ENCODE measurements at regions not wholly inside any gene's neighbourhood (a gene's known extent, or its start where the extent isn't known, plus 50 kb on each side); places are given as distances from the start of the nearest gene placed in this dataset.

DNA sequence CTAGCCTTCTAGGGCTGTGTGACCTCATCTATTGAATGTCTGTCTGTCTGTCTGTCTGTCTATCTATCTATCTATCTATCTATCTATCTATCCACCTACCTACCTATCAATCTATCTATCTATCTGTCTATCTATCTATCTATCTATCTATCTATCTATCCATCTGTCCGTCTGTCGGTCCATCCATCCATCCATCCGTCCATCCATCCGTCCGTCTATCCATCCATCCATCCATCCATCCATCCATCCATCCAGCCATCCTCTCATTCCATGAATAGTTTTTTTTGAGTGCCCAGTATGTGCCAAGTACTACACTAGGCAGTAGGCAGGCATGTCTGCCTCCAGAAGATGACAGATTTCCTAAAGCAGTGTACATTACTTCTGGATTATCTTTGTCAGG lies 122.5 kb downstream of the FOXB1 start:
- 89 to 96% methylated on average over 5 of the region's 5 CpGs for WGBS, 2 donors
- no peaks in the 10 kb centered on the region for H3K27me3 ChIP-seq (ENCODE audit: control insufficient read depth in 3 of 3, insufficient read depth in 3 of 3, low read length in 2 of 3)
- TF ChIP-seq, protein P1, sequence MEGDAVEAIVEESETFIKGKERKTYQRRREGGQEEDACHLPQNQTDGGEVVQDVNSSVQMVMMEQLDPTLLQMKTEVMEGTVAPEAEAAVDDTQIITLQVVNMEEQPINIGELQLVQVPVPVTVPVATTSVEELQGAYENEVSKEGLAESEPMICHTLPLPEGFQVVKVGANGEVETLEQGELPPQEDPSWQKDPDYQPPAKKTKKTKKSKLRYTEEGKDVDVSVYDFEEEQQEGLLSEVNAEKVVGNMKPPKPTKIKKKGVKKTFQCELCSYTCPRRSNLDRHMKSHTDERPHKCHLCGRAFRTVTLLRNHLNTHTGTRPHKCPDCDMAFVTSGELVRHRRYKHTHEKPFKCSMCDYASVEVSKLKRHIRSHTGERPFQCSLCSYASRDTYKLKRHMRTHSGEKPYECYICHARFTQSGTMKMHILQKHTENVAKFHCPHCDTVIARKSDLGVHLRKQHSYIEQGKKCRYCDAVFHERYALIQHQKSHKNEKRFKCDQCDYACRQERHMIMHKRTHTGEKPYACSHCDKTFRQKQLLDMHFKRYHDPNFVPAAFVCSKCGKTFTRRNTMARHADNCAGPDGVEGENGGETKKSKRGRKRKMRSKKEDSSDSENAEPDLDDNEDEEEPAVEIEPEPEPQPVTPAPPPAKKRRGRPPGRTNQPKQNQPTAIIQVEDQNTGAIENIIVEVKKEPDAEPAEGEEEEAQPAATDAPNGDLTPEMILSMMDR (IDR thresholded peaks at IDR 0.05; ENCODE audit: control extremely low read depth, extremely low read depth) = no peak

DNA sequence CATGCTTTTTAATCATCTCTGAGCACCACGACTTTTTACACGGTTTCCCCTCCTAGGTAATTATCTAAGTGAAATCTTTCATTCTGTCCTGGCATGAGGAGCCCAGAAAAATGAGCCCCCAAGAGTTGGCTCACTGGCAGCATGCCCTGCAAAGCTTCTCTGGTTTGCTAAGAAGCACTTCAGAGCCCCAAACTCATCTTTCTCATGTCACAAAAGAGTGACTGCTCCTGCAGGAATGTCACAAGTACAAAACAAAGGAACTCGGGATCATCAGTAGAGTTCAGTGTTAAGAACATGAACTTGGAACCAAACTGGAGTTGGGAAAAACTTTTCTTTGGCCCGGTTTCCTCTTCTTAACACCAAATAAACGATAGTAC lies 123.9 kb downstream of the FOXB1 start:
- Histone ChIP-seq H3K27me3 (ENCODE audit: control insufficient read depth in 3 of 3, insufficient read depth in 3 of 3, low read length in 2 of 3) (no peaks in the 10 kb centered on the region), H3K9me3 (ENCODE audit: control insufficient read depth in 4 of 4, insufficient read depth in 3 of 4, low read length in 3 of 4) (no peaks in the 10 kb centered on the region), H3K27ac (ENCODE audit: low read depth in 1 of 2, low read length in 1 of 2) (peak overlapping the region in 1 of 2 donors; percentile 69), H3K9ac (ENCODE audit: insufficient read depth in 1 of 2, low read length in 2 of 2) (peak overlapping the region; percentile 70 to 98), H3K36me3 (ENCODE audit: control insufficient read depth in 4 of 4, insufficient read depth in 4 of 4, low read length in 4 of 4) (no peaks in the 10 kb centered on the region), H3K4me3 (peak overlapping the region; percentile 3), H3K4me1 (ENCODE audit: control insufficient read depth in 5 of 5, insufficient read depth in 5 of 5, low read length in 5 of 5) (peaks cover 0 to 10% (median 0%) of the 10 kb centered on the region in 5 donors)
- no peak for ATAC-seq (ENCODE audit: insufficient read depth, low FRiP score)
- peak in 1 of 3 donors; percentile 62 for DNase-seq
- TF ChIP-seq, protein P1 (IDR thresholded peaks at IDR 0.05; ENCODE audit: control extremely low read depth, extremely low read depth) = no peak
- 15 to 28% methylated on average over 5 of the region's 5 CpGs for WGBS, 2 donors

More for the DNA sequence above, 122.5 kb downstream of the FOXB1 start:
- DNase-seq (no peak), ATAC-seq (ENCODE audit: insufficient read depth, low FRiP score) (no peak)
- Histone ChIP-seq H3K9ac (ENCODE audit: insufficient read depth in 1 of 2, low read length in 2 of 2) (no peak overlapping the region), H3K4me3 (no peak overlapping the region), H3K27ac (ENCODE audit: low read depth in 1 of 2, low read length in 1 of 2) (no peak overlapping the region), H3K4me1 (ENCODE audit: control insufficient read depth in 5 of 5, insufficient read depth in 5 of 5, low read length in 5 of 5) (peaks cover 0 to 10% (median 0%) of the 10 kb centered on the region in 5 donors), H3K36me3 (ENCODE audit: control insufficient read depth in 4 of 4, insufficient read depth in 4 of 4, low read length in 4 of 4) (no peaks in the 10 kb centered on the region), H3K9me3 (ENCODE audit: control insufficient read depth in 4 of 4, insufficient read depth in 3 of 4, low read length in 3 of 4) (no peaks in the 10 kb centered on the region)

GRCh38 chr15:60128710-60129109 lies 124.6 kb downstream of the FOXB1 start:
- no peaks in the 10 kb centered on the region for H3K27me3 ChIP-seq (ENCODE audit: control insufficient read depth in 3 of 3, insufficient read depth in 3 of 3, low read length in 2 of 3)
- H3K4me3 ChIP-seq = no peak overlapping the region
- no peak overlapping the region for H3K9ac ChIP-seq (ENCODE audit: insufficient read depth in 1 of 2, low read length in 2 of 2)
- WGBS, 2 donors = 71 to 74% methylated on average over 5 of the region's 5 CpGs
- ATAC-seq (ENCODE audit: insufficient read depth, low FRiP score) = no peak
- H3K36me3 ChIP-seq (ENCODE audit: control insufficient read depth in 4 of 4, insufficient read depth in 4 of 4, low read length in 4 of 4) = no peaks in the 10 kb centered on the region
- TF ChIP-seq, protein P1 (IDR thresholded peaks at IDR 0.05; ENCODE audit: control extremely low read depth, extremely low read depth) = no peak
- H3K4me1 ChIP-seq (ENCODE audit: control insufficient read depth in 5 of 5, insufficient read depth in 5 of 5, low read length in 5 of 5) = peaks cover 0 to 10% (median 0%) of the 10 kb centered on the region in 5 donors
- no peak overlapping the region for H3K27ac ChIP-seq (ENCODE audit: low read depth in 1 of 2, low read length in 1 of 2)
- no peaks in the 10 kb centered on the region for H3K9me3 ChIP-seq (ENCODE audit: control insufficient read depth in 4 of 4, insufficient read depth in 3 of 4, low read length in 3 of 4)
- no peak for DNase-seq

DNA sequence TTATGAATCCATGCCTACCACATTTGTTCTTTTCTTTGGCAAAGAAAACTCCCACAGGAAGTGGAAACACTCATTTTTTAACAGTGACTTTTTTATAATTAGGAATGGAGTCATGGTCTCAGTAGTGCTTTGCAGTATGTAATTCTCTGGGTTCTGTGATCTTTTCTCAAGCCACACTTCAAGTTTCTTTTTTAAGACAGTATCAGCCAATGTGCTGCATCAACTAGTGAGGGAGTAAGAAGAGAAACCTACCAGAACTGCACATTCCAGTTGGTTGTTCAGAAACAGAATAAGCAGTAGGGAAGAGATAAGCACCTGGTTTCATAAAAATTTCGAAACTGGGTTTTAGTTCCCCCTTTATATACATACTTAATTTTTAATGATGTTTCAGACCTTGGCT lies 126.3 kb downstream of the FOXB1 start:
- H3K4me1 ChIP-seq (ENCODE audit: control insufficient read depth in 5 of 5, insufficient read depth in 5 of 5, low read length in 5 of 5) = peaks cover 0 to 10% (median 0%) of the 10 kb centered on the region in 5 donors
- TF ChIP-seq, protein P1 (IDR thresholded peaks at IDR 0.05; ENCODE audit: control extremely low read depth, extremely low read depth) = no peak
- H3K27me3 ChIP-seq (ENCODE audit: control insufficient read depth in 3 of 3, insufficient read depth in 3 of 3, low read length in 2 of 3) = peaks cover 0 to 3% (median 0%) of the 10 kb centered on the region in 3 donors
- no peak overlapping the region for H3K4me3 ChIP-seq
- no peak overlapping the region for H3K27ac ChIP-seq (ENCODE audit: low read depth in 1 of 2, low read length in 1 of 2)
- WGBS, 2 donors = 43 to 59% methylated on average over 1 of the region's 1 CpG
- H3K9ac ChIP-seq (ENCODE audit: insufficient read depth in 1 of 2, low read length in 2 of 2) = no peak overlapping the region
- H3K36me3 ChIP-seq (ENCODE audit: control insufficient read depth in 4 of 4, insufficient read depth in 4 of 4, low read length in 4 of 4) = no peaks in the 10 kb centered on the region
- ATAC-seq (ENCODE audit: insufficient read depth, low FRiP score) (no peak), DNase-seq (no peak)
- H3K9me3 ChIP-seq (ENCODE audit: control insufficient read depth in 4 of 4, insufficient read depth in 3 of 4, low read length in 3 of 4) = no peaks in the 10 kb centered on the region

All from lung (tissue), 11 donors.